ENCODE measurements at regions not wholly inside any gene's neighbourhood (a gene's known extent, or its start where the extent isn't known, plus 50 kb on each side); places are given as distances from the start of the nearest gene placed in this dataset.

GRCh38 chr20:41984031-41984430 is 365.9 kb upstream of the CHD6 start:
- H3K4me3 ChIP-seq (ENCODE audit: control insufficient read depth, low read depth, low read length) = no peak overlapping the region
- TF ChIP-seq CTCF (IDR thresholded peaks at IDR 0.05; ENCODE audit: control insufficient read depth, insufficient read depth, low read depth, low read length, missing control alignments) = no peak
- DNase-seq (ENCODE audit: low read depth) = no peak

GRCh38 chr20:41983159-41983558 is 365.0 kb upstream of the CHD6 start:
- DNase-seq (ENCODE audit: low read depth) = no peak
- H3K4me3 ChIP-seq (ENCODE audit: control insufficient read depth, low read depth, low read length) = no peak overlapping the region
- TF ChIP-seq CTCF (IDR thresholded peaks at IDR 0.05; ENCODE audit: control insufficient read depth, insufficient read depth, low read depth, low read length, missing control alignments) = no peak

- DNase-seq (ENCODE audit: low read depth) = no peak
- TF ChIP-seq CTCF (IDR thresholded peaks at IDR 0.05; ENCODE audit: control insufficient read depth, insufficient read depth, low read depth, low read length, missing control alignments) = no peak
- no peak overlapping the region for H3K4me3 ChIP-seq (ENCODE audit: control insufficient read depth, low read depth, low read length)
Observed at GRCh38 chr20:41981746-41982145, 363.6 kb upstream of the CHD6 start.

GRCh38 chr20:41978875-41979274 is 360.7 kb upstream of the CHD6 start:
- H3K4me3 ChIP-seq (ENCODE audit: control insufficient read depth, low read depth, low read length) = no peak overlapping the region
- DNase-seq (ENCODE audit: low read depth) = no peak
- TF ChIP-seq CTCF (IDR thresholded peaks at IDR 0.05; ENCODE audit: control insufficient read depth, insufficient read depth, low read depth, low read length, missing control alignments) = no peak

- H3K4me3 ChIP-seq (ENCODE audit: control insufficient read depth, low read depth, low read length) = no peak overlapping the region
- TF ChIP-seq CTCF (IDR thresholded peaks at IDR 0.05; ENCODE audit: control insufficient read depth, insufficient read depth, low read depth, low read length, missing control alignments) = no peak
- no peak for DNase-seq (ENCODE audit: low read depth)
Observed at GRCh38 chr20:41978246-41978790, 360.1 kb upstream of the CHD6 start.

- no peak overlapping the region for H3K4me3 ChIP-seq (ENCODE audit: control insufficient read depth, low read depth, low read length)
- no peak for TF ChIP-seq CTCF (IDR thresholded peaks at IDR 0.05; ENCODE audit: control insufficient read depth, insufficient read depth, low read depth, low read length, missing control alignments)
- no peak for DNase-seq (ENCODE audit: low read depth)
Observed at GRCh38 chr20:41969656-41970055, 351.5 kb upstream of the CHD6 start.

GRCh38 chr20:41960166-41960565 is 342.0 kb upstream of the CHD6 start:
- H3K4me3 ChIP-seq (ENCODE audit: control insufficient read depth, low read depth, low read length) = no peak overlapping the region
- no peak for TF ChIP-seq CTCF (IDR thresholded peaks at IDR 0.05; ENCODE audit: control insufficient read depth, insufficient read depth, low read depth, low read length, missing control alignments)
- no peak for DNase-seq (ENCODE audit: low read depth)

Measured in AG09309 (cell line).